Nephron progenitor cell (in vitro differentiated cells): ENCODE measurements at regions not wholly inside any gene's neighbourhood (a gene's known extent, or its start where the extent isn't known, plus 50 kb on each side); places are given as distances from the start of the nearest gene placed in this dataset.

Experiments
- DNase-seq: peaks from one replicate; pipeline ENCODE4 v3.0.0; 2021
- H3K27ac Mint-ChIP-seq: 2 replicates; pipeline ENCODE4 v1.8.0; 2021; ENCODE audit warnings: mild to moderate bottlenecking, moderate library complexity, mixed read lengths
- H3K27me3 Mint-ChIP-seq: 2 replicates; pipeline ENCODE4 v1.8.0; 2021; ENCODE audit warnings: mild to moderate bottlenecking, low read depth, mixed read lengths; ENCODE audit not compliant: poor library complexity
- H3K36me3 Mint-ChIP-seq: 2 replicates; pipeline ENCODE4 v1.8.0; 2021; ENCODE audit warnings: low read depth, mixed read lengths
- H3K4me1 Mint-ChIP-seq: 2 replicates; pipeline ENCODE4 v1.8.0; 2021; ENCODE audit warnings: mixed read lengths
- H3K4me3 Mint-ChIP-seq: 2 replicates; pipeline ENCODE4 v1.8.0; 2021; ENCODE audit warnings: mild to moderate bottlenecking, moderate library complexity, mixed read lengths
- H3K9me3 Mint-ChIP-seq: 2 replicates; pipeline ENCODE4 v1.8.0; 2021; ENCODE audit warnings: mild to moderate bottlenecking, moderate library complexity, mixed read lengths
- CTCF ChIP-seq: fragments of 200-600 bp; sonication (generic); IDR thresholded peaks from 2 replicates; pipeline ENCODE4 v1.5.0; 2021; ENCODE audit warnings: antibody characterized with exemption

- Mint-ChIP-seq H3K4me3 (no peak overlapping the region), H3K4me1 (no peaks in the 10 kb centered on the region), H3K27me3 (no peaks in the 10 kb centered on the region), H3K9me3 (peaks cover 1% of the 10 kb centered on the region), H3K27ac (no peak overlapping the region), H3K36me3 (no peaks in the 10 kb centered on the region)
- DNase-seq = no peak
- no peak for TF ChIP-seq CTCF
Measured at GRCh38 chr9:80873861-80874260, 815.5 kb downstream of the TLE1 start.

GRCh38 chr9:80871596-80871995 lies 817.8 kb downstream of the TLE1 start:
- H3K27me3 Mint-ChIP-seq = peaks cover 2% of the 10 kb centered on the region
- H3K4me3 Mint-ChIP-seq = no peak overlapping the region
- no peak for TF ChIP-seq CTCF
- DNase-seq = no peak
- H3K9me3 Mint-ChIP-seq = peaks cover 24% of the 10 kb centered on the region
- no peaks in the 10 kb centered on the region for H3K4me1 Mint-ChIP-seq
- H3K36me3 Mint-ChIP-seq = peaks cover 21% of the 10 kb centered on the region
- no peak overlapping the region for H3K27ac Mint-ChIP-seq

GRCh38 chr9:80867731-80868130 lies 821.6 kb downstream of the TLE1 start:
- Mint-ChIP-seq H3K4me3 (no peak overlapping the region), H3K36me3 (peaks cover 31% of the 10 kb centered on the region), H3K9me3 (peaks cover 50% of the 10 kb centered on the region), H3K4me1 (no peaks in the 10 kb centered on the region), H3K27ac (no peak overlapping the region), H3K27me3 (peaks cover 5% of the 10 kb centered on the region)
- no peak for DNase-seq
- TF ChIP-seq CTCF = no peak

GRCh38 chr9:80866576-80867227 lies 822.6 kb downstream of the TLE1 start:
- TF ChIP-seq CTCF = no peak
- Mint-ChIP-seq H3K4me3 (no peak overlapping the region), H3K9me3 (peaks cover 53% of the 10 kb centered on the region), H3K27me3 (peaks cover 5% of the 10 kb centered on the region), H3K36me3 (peaks cover 31% of the 10 kb centered on the region), H3K27ac (no peak overlapping the region), H3K4me1 (no peaks in the 10 kb centered on the region)
- DNase-seq = no peak

- Mint-ChIP-seq H3K36me3 (peaks cover 31% of the 10 kb centered on the region), H3K9me3 (peaks cover 53% of the 10 kb centered on the region), H3K4me1 (no peaks in the 10 kb centered on the region), H3K4me3 (no peak overlapping the region), H3K27ac (no peak overlapping the region), H3K27me3 (peaks cover 5% of the 10 kb centered on the region)
- TF ChIP-seq CTCF = no peak
- no peak for DNase-seq
Measured at GRCh38 chr9:80866121-80866520, 823.2 kb downstream of the TLE1 start.

GRCh38 chr9:80843028-80843427 lies 846.3 kb downstream of the TLE1 start:
- no peak for DNase-seq
- Mint-ChIP-seq H3K4me3 (no peak overlapping the region), H3K27ac (no peak overlapping the region), H3K4me1 (peaks cover 12% of the 10 kb centered on the region), H3K36me3 (no peaks in the 10 kb centered on the region), H3K27me3 (no peaks in the 10 kb centered on the region), H3K9me3 (no peaks in the 10 kb centered on the region)
- TF ChIP-seq CTCF = no peak
